IMR-90 (cell line): ENCODE measurements at regions not wholly inside any gene's neighbourhood (a gene's known extent, or its start where the extent isn't known, plus 50 kb on each side); places are given as distances from the start of the nearest gene placed in this dataset.

Experiments
- ATAC-seq: fragments of 200-7000 bp; cut with Tn5 transposase; 2 replicates; pipeline ENCODE4 v1.9.1; 2020; ENCODE audit warnings: low read depth, mild to moderate bottlenecking, moderate library complexity
- BruUV-seq: library from RNA; stranded (reverse); fragments of 400-500 nt; replicated peaks from 2 replicates; lab custom pipeline; 2021; lab: Mats Ljungman, UMichigan
- CTCF ChIA-PET: fragments of 300-600 bp; formaldehyde crosslinking; extraction: SDS; loops from one replicate; lab custom pipeline; 2021; ENCODE audit warnings: antibody characterized with exemption; lab: Yijun Ruan, JAX
- POLR2A ChIA-PET: fragments of 300-600 bp; sonication (Branson Sonifier 250); formaldehyde crosslinking; loops from one replicate; lab custom pipeline; 2022; ENCODE audit warnings: antibody characterized with exemption; ENCODE audit not compliant: unreplicated experiment; lab: Charles Lee
- DNase-seq: peaks from one replicate; pipeline ENCODE4 v3.0.0; 2013
- H2AFZ ChIP-seq: replicated peaks from 2 replicates; pipeline ENCODE3; 2013; ENCODE audit warnings: low read length, mild to moderate bottlenecking; ENCODE audit not compliant: poor library complexity
- H2AK5ac ChIP-seq: 2 replicates; pipeline ENCODE4 v1.6.1; 2013; ENCODE audit warnings: low read depth, low read length, inconsistent platforms
- H2AK9ac ChIP-seq: replicated peaks from 2 replicates; pipeline ENCODE3; 2013; ENCODE audit warnings: mild to moderate bottlenecking, low read depth, low read length, moderate library complexity; ENCODE audit not compliant: poor library complexity
- H2BK120ac ChIP-seq: 2 replicates; pipeline ENCODE4 v1.6.1; 2013; ENCODE audit warnings: low read depth, low read length, inconsistent platforms
- H2BK15ac ChIP-seq: 3 replicates; pipeline ENCODE4 v1.6.1; 2013; ENCODE audit warnings: low read depth, low read length, inconsistent platforms
- H2BK20ac ChIP-seq: 2 replicates; pipeline ENCODE4 v1.6.1; 2013; ENCODE audit warnings: low read depth, mild to moderate bottlenecking, inconsistent platforms, low read length, moderate library complexity
- H2BK5ac ChIP-seq: 2 replicates; pipeline ENCODE4 v1.6.1; 2013; ENCODE audit warnings: mild to moderate bottlenecking, low read depth, low read length, inconsistent platforms; ENCODE audit not compliant: poor library complexity, severe bottlenecking
- H3K14ac ChIP-seq: replicated peaks from 2 replicates; pipeline ENCODE4 v1.6.1; 2013; ENCODE audit warnings: low read depth, low read length, inconsistent platforms
- H3K18ac ChIP-seq: 2 replicates; pipeline ENCODE4 v1.6.1; 2013; ENCODE audit warnings: low read depth, low read length, control low read depth
- H3K23ac ChIP-seq: 2 replicates; pipeline ENCODE4 v1.6.1; 2013; ENCODE audit warnings: low read depth, low read length, inconsistent platforms
- H3K27ac ChIP-seq: 2 replicates; pipeline ENCODE4 v1.5.1; 2013; ENCODE audit warnings: mild to moderate bottlenecking, control low read depth, low read length; ENCODE audit not compliant: insufficient read depth
- H3K27me3 ChIP-seq: 2 replicates; pipeline ENCODE4 v1.6.1; 2013; ENCODE audit warnings: low read length; ENCODE audit not compliant: control insufficient read depth, insufficient read depth
- H3K36me3 ChIP-seq: 2 replicates; pipeline ENCODE4 v1.6.1; 2013; ENCODE audit warnings: low read length, mixed read lengths; ENCODE audit not compliant: control insufficient read depth, insufficient read depth
- H3K4ac ChIP-seq: 2 replicates; pipeline ENCODE4 v1.6.1; 2013; ENCODE audit warnings: low read depth, low read length, inconsistent platforms
- H3K4me1 ChIP-seq: 2 replicates; pipeline ENCODE4 v1.6.1; 2013; ENCODE audit warnings: low read length, mixed read lengths; ENCODE audit not compliant: control insufficient read depth, insufficient read depth
- H3K4me2 ChIP-seq: 2 replicates; pipeline ENCODE4 v1.6.1; 2013; ENCODE audit warnings: low read depth, mild to moderate bottlenecking, control low read depth, low read length, moderate library complexity
- H3K4me3 ChIP-seq: 2 replicates; pipeline ENCODE4 v1.5.1; 2013; ENCODE audit warnings: low read depth, mild to moderate bottlenecking, control low read depth, low read length, moderate library complexity; ENCODE audit not compliant: insufficient read depth
- H3K56ac ChIP-seq: 2 replicates; pipeline ENCODE4 v1.6.1; 2013; ENCODE audit warnings: low read length, inconsistent platforms; ENCODE audit not compliant: insufficient read depth; ENCODE audit errors: extremely low read depth
- H3K79me1 ChIP-seq, 2 experiments: 2 replicates each; pipeline ENCODE4 v1.6.1; 2013; ENCODE audit warnings: low read length in 2 of 2, inconsistent platforms in 1 of 2, low read depth in 1 of 2
- H3K9ac ChIP-seq: 2 replicates; pipeline ENCODE4 v1.6.1; 2013; ENCODE audit warnings: low read depth, low read length, control low read depth
- H3K9me1 ChIP-seq: 2 replicates; pipeline ENCODE4 v1.6.1; 2013; ENCODE audit warnings: low read length, inconsistent platforms; ENCODE audit not compliant: insufficient read depth
- H3K9me3 ChIP-seq: 2 replicates; pipeline ENCODE4 v1.6.1; 2013; ENCODE audit warnings: low read length; ENCODE audit not compliant: control insufficient read depth, insufficient read depth
- H4K20me1 ChIP-seq: 2 replicates; pipeline ENCODE4 v1.6.1; 2013; ENCODE audit warnings: low read length, inconsistent platforms; ENCODE audit not compliant: insufficient read depth
- H4K5ac ChIP-seq: 2 replicates; pipeline ENCODE4 v1.6.1; 2013; ENCODE audit warnings: mild to moderate bottlenecking, low read depth, low read length, control low read depth
- H4K8ac ChIP-seq, 2 experiments: 2 replicates each; pipeline ENCODE4 v1.6.1; 2013; ENCODE audit warnings: low read depth in 2 of 2, low read length in 2 of 2, control low read depth in 1 of 2, inconsistent platforms in 1 of 2
- H4K91ac ChIP-seq: 2 replicates; pipeline ENCODE4 v1.6.1; 2013; ENCODE audit warnings: low read depth, low read length, inconsistent platforms; ENCODE audit not compliant: insufficient read depth
- BHLHE40 ChIP-seq: fragments of 150-350 bp; IDR thresholded peaks from 2 replicates; pipeline ENCODE4 v1.6.1; 2016; ENCODE audit warnings: mild to moderate bottlenecking, low read depth, low read length
- CEBPB ChIP-seq: IDR thresholded peaks from 2 replicates; pipeline ENCODE4 v1.6.1; 2012; ENCODE audit warnings: low read depth, low read length, improper control_type of control experiment
- CHD1 ChIP-seq: IDR thresholded peaks from 2 replicates; pipeline ENCODE4 v1.6.1; 2012; ENCODE audit warnings: low read depth, low read length, improper control_type of control experiment
- CTCF ChIP-seq: conservative IDR thresholded peaks from 2 replicates; pipeline ENCODE4 v1.5.1; 2012; ENCODE audit warnings: mild to moderate bottlenecking, low read depth, low read length, improper control_type of control experiment
- FOS ChIP-seq: fragments of 150-350 bp; IDR thresholded peaks from 2 replicates; pipeline ENCODE4 v1.6.1; 2016; ENCODE audit warnings: low read depth, low read length
- MAFK ChIP-seq: IDR thresholded peaks from 2 replicates; pipeline ENCODE4 v1.6.1; 2012; ENCODE audit warnings: low read depth, low read length, improper control_type of control experiment
- MAZ ChIP-seq: IDR thresholded peaks from 2 replicates; pipeline ENCODE4 v1.6.1; 2012; ENCODE audit warnings: low read depth, mild to moderate bottlenecking, low read length, improper control_type of control experiment, moderate library complexity, borderline replicate concordance
- MXI1 ChIP-seq: IDR thresholded peaks from 2 replicates; pipeline ENCODE4 v1.6.1; 2012; ENCODE audit warnings: low read depth, mild to moderate bottlenecking, low read length, moderate library complexity, borderline replicate concordance
- NFE2L2 ChIP-seq: fragments of 150-350 bp; IDR thresholded peaks from 2 replicates; pipeline ENCODE4 v1.6.1; 2016; ENCODE audit warnings: low read depth, mild to moderate bottlenecking, low read length
- POLR2A ChIP-seq: IDR thresholded peaks from 2 replicates; pipeline ENCODE4 v1.6.1; 2012; ENCODE audit warnings: mild to moderate bottlenecking, low read depth, low read length
- RAD21 ChIP-seq: IDR thresholded peaks from 2 replicates; pipeline ENCODE4 v1.6.1; 2012; ENCODE audit warnings: low read length, improper control_type of control experiment
- RCOR1 ChIP-seq: IDR thresholded peaks from 2 replicates; pipeline ENCODE4 v1.6.1; 2012; ENCODE audit warnings: mild to moderate bottlenecking, low read length, improper control_type of control experiment; ENCODE audit not compliant: insufficient replicate concordance
- RFX5 ChIP-seq: IDR thresholded peaks from 2 replicates; pipeline ENCODE4 v1.8.0; 2012; ENCODE audit warnings: low read depth, mild to moderate bottlenecking, low read length, moderate library complexity
- SMC3 ChIP-seq: fragments of 150-350 bp; IDR thresholded peaks from 2 replicates; pipeline ENCODE4 v1.6.1; 2016; ENCODE audit warnings: low read depth, mild to moderate bottlenecking, antibody characterized with exemption, low read length, moderate library complexity
- WGBS, 2 experiments: methylation state at CpG; one replicate each; pipeline versions ENCODE4 v1.1.5 to v1.1.7; 2013; ENCODE audit warnings: missing lambda C conversion rate in 2 of 2; ENCODE audit not compliant: insufficient read length in 1 of 2; ENCODE audit errors: extremely low coverage in 2 of 2; 5-methylcytosine and 5-hydroxymethylcytosine counted together
- dilution Hi-C: fragments of 300-500 bp; cut with HindIII; formaldehyde crosslinking; loops from one replicate; pipeline ENCODE4 v1.14.3; 2018; ENCODE audit warnings: low sequenced_read_pairs; ENCODE audit not compliant: unreplicated experiment
- in situ Hi-C: fragments of 300-500 bp; cut with MboI; formaldehyde crosslinking; loops from 3 replicates; pipeline ENCODE4 v1.14.3; 2019; ENCODE audit warnings: low sequenced_read_pairs, inconsistent platforms, mixed read lengths
- intact Hi-C: fragments of 100-400 bp; cut with micrococcal nuclease; formaldehyde crosslinking; loops from 2 replicates; pipeline ENCODE4 v1.10.0; 2022
- TF ChIP-seq, protein P1 (sequence below): fragments of 150-350 bp; IDR thresholded peaks from 2 replicates; pipeline ENCODE4 v1.6.1; 2016; ENCODE audit warnings: low read depth, mild to moderate bottlenecking, low read length, moderate library complexity, borderline replicate concordance
- TF ChIP-seq, protein P2 (sequence below): fragments of 150-350 bp; IDR thresholded peaks from 2 replicates; pipeline ENCODE4 v1.6.1; 2017; ENCODE audit warnings: mild to moderate bottlenecking, antibody characterized with exemption, low read length, low read depth

GRCh38 chrX:19293606-19294325 lies 50.0 kb upstream of the PDHA1 start:
- Histone ChIP-seq H3K23ac (no peak overlapping the region), H3K9ac (no peak overlapping the region), H3K36me3 (no peaks in the 10 kb centered on the region), H2BK20ac (no peak overlapping the region), H2AFZ (no peak overlapping the region), H4K8ac (no peak overlapping the region), H3K4me1 (no peaks in the 10 kb centered on the region), H2AK9ac (no peak overlapping the region), H3K4ac (no peak overlapping the region), H3K9me3 (no peaks in the 10 kb centered on the region), H3K18ac (no peak overlapping the region), H4K20me1 (no peaks in the 10 kb centered on the region), H3K27me3 (no peaks in the 10 kb centered on the region; the same call in 1 of the 2 replicates), H4K91ac (no peak overlapping the region), H2AK5ac (no peak overlapping the region), H3K4me2 (no peak overlapping the region), H2BK15ac (no peak overlapping the region), H4K5ac (no peak overlapping the region), H3K4me3 (no peak overlapping the region), H3K9me1 (no peaks in the 10 kb centered on the region), H3K14ac (no peak overlapping the region), H2BK120ac (no peak overlapping the region), H3K79me1 (no peaks in the 10 kb centered on the region), H2BK5ac (no peak overlapping the region), H3K27ac (no peak overlapping the region), H3K56ac (no peak overlapping the region)
- no peak for DNase-seq
- in situ Hi-C loops, result no loop called here
- no peak for ATAC-seq
- ChIA-PET POLR2A (no interaction called here), CTCF (no interaction called here)
- dilution Hi-C loops, result no loop called here
- TF ChIP-seq, protein P1, sequence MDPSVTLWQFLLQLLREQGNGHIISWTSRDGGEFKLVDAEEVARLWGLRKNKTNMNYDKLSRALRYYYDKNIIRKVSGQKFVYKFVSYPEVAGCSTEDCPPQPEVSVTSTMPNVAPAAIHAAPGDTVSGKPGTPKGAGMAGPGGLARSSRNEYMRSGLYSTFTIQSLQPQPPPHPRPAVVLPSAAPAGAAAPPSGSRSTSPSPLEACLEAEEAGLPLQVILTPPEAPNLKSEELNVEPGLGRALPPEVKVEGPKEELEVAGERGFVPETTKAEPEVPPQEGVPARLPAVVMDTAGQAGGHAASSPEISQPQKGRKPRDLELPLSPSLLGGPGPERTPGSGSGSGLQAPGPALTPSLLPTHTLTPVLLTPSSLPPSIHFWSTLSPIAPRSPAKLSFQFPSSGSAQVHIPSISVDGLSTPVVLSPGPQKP, result no peak
- TF ChIP-seq, protein P2, sequence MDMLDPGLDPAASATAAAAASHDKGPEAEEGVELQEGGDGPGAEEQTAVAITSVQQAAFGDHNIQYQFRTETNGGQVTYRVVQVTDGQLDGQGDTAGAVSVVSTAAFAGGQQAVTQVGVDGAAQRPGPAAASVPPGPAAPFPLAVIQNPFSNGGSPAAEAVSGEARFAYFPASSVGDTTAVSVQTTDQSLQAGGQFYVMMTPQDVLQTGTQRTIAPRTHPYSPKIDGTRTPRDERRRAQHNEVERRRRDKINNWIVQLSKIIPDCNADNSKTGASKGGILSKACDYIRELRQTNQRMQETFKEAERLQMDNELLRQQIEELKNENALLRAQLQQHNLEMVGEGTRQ, result no peak
- TF ChIP-seq MAZ, result no peak
- no peak for TF ChIP-seq MXI1
- no peak for TF ChIP-seq CTCF
- TF ChIP-seq RCOR1, result no peak
- no peak for TF ChIP-seq BHLHE40
- TF ChIP-seq CHD1, result no peak
- no peak for TF ChIP-seq MAFK
- no peak for TF ChIP-seq RFX5
- TF ChIP-seq POLR2A, result no peak
- TF ChIP-seq NFE2L2, result no peak
- no peak for TF ChIP-seq SMC3
- TF ChIP-seq RAD21, result no peak
- no peak for TF ChIP-seq FOS
- TF ChIP-seq CEBPB, result no peak
- intact Hi-C loops, result no loop called here
- WGBS, 2 experiments, result no CpG with 5 or more reads among the region's 6 CpGs
- no TSS peak for BruUV-seq
